Uterus (tissue), 2 donors: ENCODE measurements at regions not wholly inside any gene's neighbourhood (a gene's known extent, or its start where the extent isn't known, plus 50 kb on each side); places are given as distances from the start of the nearest gene placed in this dataset.

ENCODE experiments used
- POLR2A ChIP-seq, 2 donors: fragments of 450-650 bp; IDR thresholded peaks; one replicate each; pipeline ENCODE4 v1.6.1; 2016; ENCODE audit warnings: antibody characterized with exemption in 2 of 2, mild to moderate bottlenecking in 1 of 2, moderate library complexity in 1 of 2
- TF ChIP-seq, protein P1 (sequence below), 4 experiments: fragments of 200-600 bp in 2 of 4; fragments of 450-650 bp in 2 of 4; sonication (generic) in 2 of 4; IDR thresholded peaks; one replicate each; pipeline ENCODE4 v1.5.1; 2016 to 2019; ENCODE audit warnings: antibody characterized with exemption in 4 of 4, mild to moderate bottlenecking in 2 of 4, moderate library complexity in 1 of 4

DNA sequence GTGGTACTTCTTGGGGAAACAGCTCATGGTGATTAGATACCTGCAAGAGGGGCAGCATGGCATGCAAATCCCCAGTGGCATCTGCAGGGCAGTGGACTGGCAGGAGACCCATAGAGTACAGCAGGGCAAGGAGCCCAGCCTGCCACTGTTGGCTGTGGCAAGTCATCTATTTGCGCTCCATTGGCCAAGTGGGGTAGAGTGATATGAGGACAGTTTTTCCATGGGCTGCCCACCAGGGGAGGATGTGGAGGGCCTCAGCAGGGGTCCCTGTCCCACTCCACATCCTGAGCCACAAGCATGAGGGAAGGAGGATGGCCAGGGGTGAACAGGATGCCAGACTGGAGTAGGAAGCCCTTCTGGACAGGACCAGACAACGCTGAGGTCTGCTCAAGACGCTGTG, 50.9 kb upstream of the OTOF start:
- TF ChIP-seq, protein P1, sequence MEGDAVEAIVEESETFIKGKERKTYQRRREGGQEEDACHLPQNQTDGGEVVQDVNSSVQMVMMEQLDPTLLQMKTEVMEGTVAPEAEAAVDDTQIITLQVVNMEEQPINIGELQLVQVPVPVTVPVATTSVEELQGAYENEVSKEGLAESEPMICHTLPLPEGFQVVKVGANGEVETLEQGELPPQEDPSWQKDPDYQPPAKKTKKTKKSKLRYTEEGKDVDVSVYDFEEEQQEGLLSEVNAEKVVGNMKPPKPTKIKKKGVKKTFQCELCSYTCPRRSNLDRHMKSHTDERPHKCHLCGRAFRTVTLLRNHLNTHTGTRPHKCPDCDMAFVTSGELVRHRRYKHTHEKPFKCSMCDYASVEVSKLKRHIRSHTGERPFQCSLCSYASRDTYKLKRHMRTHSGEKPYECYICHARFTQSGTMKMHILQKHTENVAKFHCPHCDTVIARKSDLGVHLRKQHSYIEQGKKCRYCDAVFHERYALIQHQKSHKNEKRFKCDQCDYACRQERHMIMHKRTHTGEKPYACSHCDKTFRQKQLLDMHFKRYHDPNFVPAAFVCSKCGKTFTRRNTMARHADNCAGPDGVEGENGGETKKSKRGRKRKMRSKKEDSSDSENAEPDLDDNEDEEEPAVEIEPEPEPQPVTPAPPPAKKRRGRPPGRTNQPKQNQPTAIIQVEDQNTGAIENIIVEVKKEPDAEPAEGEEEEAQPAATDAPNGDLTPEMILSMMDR (IDR thresholded peaks at IDR 0.05): no peak
- no peak for TF ChIP-seq POLR2A (IDR thresholded peaks at IDR 0.05)
